ENCODE measurements at regions not wholly inside any gene's neighbourhood (a gene's known extent, or its start where the extent isn't known, plus 50 kb on each side); places are given as distances from the start of the nearest gene placed in this dataset.

DNA sequence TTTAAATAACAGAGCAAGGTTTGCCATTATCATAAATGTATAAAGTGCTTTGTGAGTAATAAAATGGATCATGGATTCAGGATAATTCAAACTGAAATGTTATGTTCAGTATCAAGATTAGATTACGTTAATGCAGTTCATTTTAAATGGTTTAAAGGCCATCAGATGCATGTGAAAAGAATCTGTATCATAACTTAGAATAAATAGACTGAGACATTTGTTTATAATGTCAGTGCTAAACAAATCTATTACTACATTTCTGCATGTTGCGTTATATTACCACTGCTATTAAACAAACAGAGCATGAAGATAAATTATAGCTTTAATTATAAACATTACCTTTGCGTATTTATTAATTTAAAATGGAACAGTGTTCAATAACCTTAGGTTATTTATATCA is 160.2 kb downstream of the TOX3 start:
- Histone ChIP-seq H3K36me3 (ENCODE audit: control insufficient read depth in 4 of 4, insufficient read depth in 4 of 4, low read length in 3 of 4) (no peaks in the 10 kb centered on the region), H3K4me3 (ENCODE audit: control insufficient read depth in 1 of 7, extremely low read depth in 1 of 7, insufficient read depth in 4 of 7, low read depth in 2 of 7, low read length in 6 of 7) (no peak overlapping the region), H3K27ac (ENCODE audit: insufficient read depth in 1 of 2, low read depth in 1 of 2, low read length in 2 of 2, poor library complexity in 1 of 2, severe bottlenecking in 2 of 2) (no peak overlapping the region), H3K9me3 (ENCODE audit: control extremely low read depth in 1 of 5, control insufficient read depth in 4 of 5, insufficient read depth in 2 of 5, low read depth in 1 of 5, low read length in 4 of 5) (no peaks in the 10 kb centered on the region), H3K4me1 (ENCODE audit: control extremely low read depth in 1 of 4, control insufficient read depth in 4 of 4, insufficient read depth in 4 of 4, low read length in 3 of 4) (no peaks in the 10 kb centered on the region), H3K27me3 (replicated peaks in 2 of 5; ENCODE audit: control insufficient read depth in 4 of 5, insufficient read depth in 5 of 5, low read length in 4 of 5) (no peaks in the 10 kb centered on the region)
- no CpG with 5 or more reads among the region's 3 CpGs for WGBS (ENCODE audit: insufficient coverage)
- DNase-seq, result no peak
- ChIA-PET POLR2A (no interaction called here), CTCF (no interaction called here)

DNA sequence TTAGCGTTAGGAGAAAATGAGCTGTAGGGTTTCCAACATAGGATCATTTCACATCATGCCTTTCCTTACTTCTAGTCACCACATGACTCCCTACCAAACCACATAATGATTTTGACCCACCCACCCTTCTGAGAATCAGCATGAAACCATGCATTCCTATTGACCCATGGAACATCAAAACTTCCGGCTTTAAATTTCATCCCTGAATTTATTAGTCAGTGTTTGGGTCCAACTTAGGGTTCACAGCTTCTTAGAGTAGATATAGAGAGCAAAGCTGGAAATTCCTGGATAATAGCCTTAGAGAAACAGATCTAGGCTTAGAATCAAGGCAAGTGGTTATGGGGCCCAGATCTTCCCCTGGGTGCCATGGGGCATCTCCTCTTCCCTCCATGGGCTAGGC is 162.6 kb downstream of the TOX3 start:
- H3K4me1 ChIP-seq (ENCODE audit: control extremely low read depth in 1 of 4, control insufficient read depth in 4 of 4, insufficient read depth in 4 of 4, low read length in 3 of 4), result no peaks in the 10 kb centered on the region
- 100% methylated on average over 2 of the region's 2 CpGs for WGBS (ENCODE audit: insufficient coverage)
- POLR2A ChIA-PET, result no interaction called here
- no peaks in the 10 kb centered on the region for H3K36me3 ChIP-seq (ENCODE audit: control insufficient read depth in 4 of 4, insufficient read depth in 4 of 4, low read length in 3 of 4)
- no peaks in the 10 kb centered on the region for H3K9me3 ChIP-seq (ENCODE audit: control extremely low read depth in 1 of 5, control insufficient read depth in 4 of 5, insufficient read depth in 2 of 5, low read depth in 1 of 5, low read length in 4 of 5)
- no peak for DNase-seq
- no peak overlapping the region for H3K4me3 ChIP-seq (ENCODE audit: control insufficient read depth in 1 of 7, extremely low read depth in 1 of 7, insufficient read depth in 4 of 7, low read depth in 2 of 7, low read length in 6 of 7)
- CTCF ChIA-PET, result no interaction called here
- H3K27ac ChIP-seq (ENCODE audit: insufficient read depth in 1 of 2, low read depth in 1 of 2, low read length in 2 of 2, poor library complexity in 1 of 2, severe bottlenecking in 2 of 2), result no peak overlapping the region
- H3K27me3 ChIP-seq (replicated peaks in 2 of 5; ENCODE audit: control insufficient read depth in 4 of 5, insufficient read depth in 5 of 5, low read length in 4 of 5), result no peaks in the 10 kb centered on the region

DNA sequence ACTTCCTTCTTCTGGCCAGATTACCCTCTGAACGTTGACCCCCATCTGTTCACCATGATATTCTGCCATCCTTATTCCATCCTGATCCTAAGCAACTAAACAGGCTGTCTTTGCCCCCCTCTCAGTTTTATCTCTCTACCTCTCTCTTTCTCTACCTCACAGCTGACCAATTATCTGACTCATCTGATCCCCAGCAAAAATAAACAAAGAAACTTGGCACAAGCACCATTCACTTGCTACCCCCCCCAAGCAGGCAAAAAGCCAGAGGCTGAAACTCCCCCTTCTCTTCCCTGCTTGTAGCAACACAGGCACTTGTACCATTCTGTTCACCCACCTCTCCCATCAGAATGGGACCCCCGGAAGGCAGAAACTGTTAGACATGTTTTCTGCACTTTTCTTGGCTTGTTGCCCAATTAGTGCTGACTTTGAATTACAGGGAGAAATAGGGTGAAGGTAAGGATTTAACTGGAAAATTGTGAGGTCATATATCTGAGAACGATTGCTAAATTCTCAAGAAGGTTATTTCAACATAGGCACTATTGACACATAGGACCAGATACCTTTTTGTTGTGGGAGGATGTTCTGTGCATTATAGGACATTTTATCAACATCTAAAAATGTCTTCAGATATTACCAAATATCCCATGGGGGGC is 163.2 kb downstream of the TOX3 start:
- POLR2A ChIA-PET, result no interaction called here
- WGBS (ENCODE audit: insufficient coverage), result 25% methylated on average over 1 of the region's 3 CpGs

DNA sequence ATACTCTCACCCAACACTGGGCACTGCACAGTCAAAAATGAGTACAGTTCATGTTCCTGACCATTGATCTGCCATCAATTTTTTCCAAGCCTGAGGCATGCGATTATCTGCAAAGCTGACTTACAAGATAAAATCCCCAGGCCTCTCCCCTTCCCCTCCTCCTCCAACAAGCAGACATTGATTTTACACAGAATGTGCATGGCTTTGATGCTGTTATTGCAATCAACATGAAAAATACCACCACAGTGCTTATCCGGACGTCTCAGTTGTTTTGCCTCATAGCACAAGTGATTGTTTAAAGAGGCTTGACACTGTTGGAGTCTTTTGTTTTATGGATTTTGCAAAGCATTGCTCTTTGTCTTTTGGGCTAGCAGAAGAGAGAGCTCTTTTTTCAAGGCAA is 163.8 kb downstream of the TOX3 start:
- no peak for DNase-seq
- Histone ChIP-seq H3K27ac (ENCODE audit: insufficient read depth in 1 of 2, low read depth in 1 of 2, low read length in 2 of 2, poor library complexity in 1 of 2, severe bottlenecking in 2 of 2) (no peak overlapping the region), H3K36me3 (ENCODE audit: control insufficient read depth in 4 of 4, insufficient read depth in 4 of 4, low read length in 3 of 4) (no peaks in the 10 kb centered on the region), H3K27me3 (replicated peaks in 2 of 5; ENCODE audit: control insufficient read depth in 4 of 5, insufficient read depth in 5 of 5, low read length in 4 of 5) (no peaks in the 10 kb centered on the region), H3K4me3 (ENCODE audit: control insufficient read depth in 1 of 7, extremely low read depth in 1 of 7, insufficient read depth in 4 of 7, low read depth in 2 of 7, low read length in 6 of 7) (no peak overlapping the region), H3K9me3 (ENCODE audit: control extremely low read depth in 1 of 5, control insufficient read depth in 4 of 5, insufficient read depth in 2 of 5, low read depth in 1 of 5, low read length in 4 of 5) (no peaks in the 10 kb centered on the region), H3K4me1 (ENCODE audit: control extremely low read depth in 1 of 4, control insufficient read depth in 4 of 4, insufficient read depth in 4 of 4, low read length in 3 of 4) (no peaks in the 10 kb centered on the region)
- ChIA-PET POLR2A (no interaction called here), CTCF (no interaction called here)
- WGBS (ENCODE audit: insufficient coverage), result 75% methylated on average over 2 of the region's 3 CpGs

More for the DNA sequence above, 163.2 kb downstream of the TOX3 start:
- no peaks in the 10 kb centered on the region for H3K27me3 ChIP-seq (replicated peaks in 2 of 5; ENCODE audit: control insufficient read depth in 4 of 5, insufficient read depth in 5 of 5, low read length in 4 of 5)
- no peaks in the 10 kb centered on the region for H3K4me1 ChIP-seq (ENCODE audit: control extremely low read depth in 1 of 4, control insufficient read depth in 4 of 4, insufficient read depth in 4 of 4, low read length in 3 of 4)
- no peak overlapping the region for H3K27ac ChIP-seq (ENCODE audit: insufficient read depth in 1 of 2, low read depth in 1 of 2, low read length in 2 of 2, poor library complexity in 1 of 2, severe bottlenecking in 2 of 2)
- H3K36me3 ChIP-seq (ENCODE audit: control insufficient read depth in 4 of 4, insufficient read depth in 4 of 4, low read length in 3 of 4), result no peaks in the 10 kb centered on the region
- CTCF ChIA-PET, result no interaction called here
- no peaks in the 10 kb centered on the region for H3K9me3 ChIP-seq (ENCODE audit: control extremely low read depth in 1 of 5, control insufficient read depth in 4 of 5, insufficient read depth in 2 of 5, low read depth in 1 of 5, low read length in 4 of 5)
- H3K4me3 ChIP-seq (ENCODE audit: control insufficient read depth in 1 of 7, extremely low read depth in 1 of 7, insufficient read depth in 4 of 7, low read depth in 2 of 7, low read length in 6 of 7), result no peak overlapping the region
- DNase-seq, result no peak

DNA sequence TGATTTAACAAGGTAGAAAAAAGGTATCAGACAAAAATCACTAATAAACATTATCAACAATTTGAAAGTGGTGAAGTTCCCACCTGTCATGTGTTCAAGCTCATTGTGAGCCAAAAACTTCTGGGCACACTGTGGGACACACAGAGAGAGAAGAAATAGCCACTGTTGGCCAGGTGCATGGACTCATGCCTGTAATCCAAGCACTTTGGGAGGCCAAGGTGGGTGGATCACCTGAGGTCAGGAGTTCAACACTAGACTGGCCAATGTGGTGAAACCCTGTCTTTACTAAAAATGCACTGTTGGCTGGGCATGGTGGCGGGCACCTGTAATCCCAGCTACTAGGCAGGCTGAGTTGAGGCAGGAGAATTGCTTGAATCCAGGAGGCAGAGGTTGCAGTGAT is 167.4 kb downstream of the TOX3 start:
- whole genome bisulfite sequencing (ENCODE audit: insufficient coverage), result no CpG with 5 or more reads among the region's 1 CpG
- CTCF ChIA-PET, result no interaction called here
- no peaks in the 10 kb centered on the region for H3K9me3 ChIP-seq (ENCODE audit: control extremely low read depth in 1 of 5, control insufficient read depth in 4 of 5, insufficient read depth in 2 of 5, low read depth in 1 of 5, low read length in 4 of 5)
- H3K27me3 ChIP-seq (replicated peaks in 2 of 5; ENCODE audit: control insufficient read depth in 4 of 5, insufficient read depth in 5 of 5, low read length in 4 of 5), result no peaks in the 10 kb centered on the region
- POLR2A ChIA-PET, result no interaction called here
- no peak overlapping the region for H3K27ac ChIP-seq (ENCODE audit: insufficient read depth in 1 of 2, low read depth in 1 of 2, low read length in 2 of 2, poor library complexity in 1 of 2, severe bottlenecking in 2 of 2)
- no peak overlapping the region for H3K4me3 ChIP-seq (ENCODE audit: control insufficient read depth in 1 of 7, extremely low read depth in 1 of 7, insufficient read depth in 4 of 7, low read depth in 2 of 7, low read length in 6 of 7)
- no peaks in the 10 kb centered on the region for H3K4me1 ChIP-seq (ENCODE audit: control extremely low read depth in 1 of 4, control insufficient read depth in 4 of 4, insufficient read depth in 4 of 4, low read length in 3 of 4)
- no peaks in the 10 kb centered on the region for H3K36me3 ChIP-seq (ENCODE audit: control insufficient read depth in 4 of 4, insufficient read depth in 4 of 4, low read length in 3 of 4)
- no peak for DNase-seq

DNA sequence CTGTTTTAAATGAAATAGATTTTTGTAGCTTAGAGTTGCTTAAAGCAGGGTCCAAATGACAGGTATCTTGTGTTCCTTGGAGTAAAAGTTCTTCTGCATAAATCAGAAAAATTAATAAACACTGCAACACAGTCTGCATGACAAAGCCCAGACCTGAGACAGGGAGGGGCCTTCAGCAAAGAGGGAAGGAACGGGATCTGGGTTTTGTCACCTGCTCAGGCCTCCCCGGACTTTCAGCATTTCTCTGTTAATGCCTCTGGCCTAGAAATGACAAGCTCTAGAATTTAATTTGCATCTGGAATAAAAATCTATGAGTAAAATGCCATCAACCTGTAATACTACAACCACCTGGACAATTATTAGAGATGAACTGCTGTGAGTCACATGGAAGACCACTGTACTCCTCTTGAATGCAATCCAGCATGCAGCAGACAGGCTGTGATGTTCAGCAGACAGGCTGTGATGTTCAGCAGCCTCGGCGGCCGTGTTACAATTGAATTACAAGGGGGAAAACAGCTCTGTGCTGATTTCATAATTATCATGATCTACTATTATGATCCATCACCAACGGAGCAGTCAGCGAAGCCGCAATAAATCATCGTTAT is 170.2 kb downstream of the TOX3 start:
- POLR2A ChIA-PET, result no interaction called here
- no peaks in the 10 kb centered on the region for H3K36me3 ChIP-seq (ENCODE audit: control insufficient read depth in 4 of 4, insufficient read depth in 4 of 4, low read length in 3 of 4)
- no peak overlapping the region for H3K27ac ChIP-seq (ENCODE audit: insufficient read depth in 1 of 2, low read depth in 1 of 2, low read length in 2 of 2, poor library complexity in 1 of 2, severe bottlenecking in 2 of 2)
- CTCF ChIA-PET, result no interaction called here
- H3K4me3 ChIP-seq (ENCODE audit: control insufficient read depth in 1 of 7, extremely low read depth in 1 of 7, insufficient read depth in 4 of 7, low read depth in 2 of 7, low read length in 6 of 7), result no peak overlapping the region
- peaks cover 0 to 1% (median 0%) of the 10 kb centered on the region in 5 experiments for H3K9me3 ChIP-seq (ENCODE audit: control extremely low read depth in 1 of 5, control insufficient read depth in 4 of 5, insufficient read depth in 2 of 5, low read depth in 1 of 5, low read length in 4 of 5)
- no peaks in the 10 kb centered on the region for H3K27me3 ChIP-seq (replicated peaks in 2 of 5; ENCODE audit: control insufficient read depth in 4 of 5, insufficient read depth in 5 of 5, low read length in 4 of 5)
- H3K4me1 ChIP-seq (ENCODE audit: control extremely low read depth in 1 of 4, control insufficient read depth in 4 of 4, insufficient read depth in 4 of 4, low read length in 3 of 4), result no peaks in the 10 kb centered on the region
- no peak for DNase-seq
- 100% methylated on average over 3 of the region's 9 CpGs for WGBS (ENCODE audit: insufficient coverage)

DNA sequence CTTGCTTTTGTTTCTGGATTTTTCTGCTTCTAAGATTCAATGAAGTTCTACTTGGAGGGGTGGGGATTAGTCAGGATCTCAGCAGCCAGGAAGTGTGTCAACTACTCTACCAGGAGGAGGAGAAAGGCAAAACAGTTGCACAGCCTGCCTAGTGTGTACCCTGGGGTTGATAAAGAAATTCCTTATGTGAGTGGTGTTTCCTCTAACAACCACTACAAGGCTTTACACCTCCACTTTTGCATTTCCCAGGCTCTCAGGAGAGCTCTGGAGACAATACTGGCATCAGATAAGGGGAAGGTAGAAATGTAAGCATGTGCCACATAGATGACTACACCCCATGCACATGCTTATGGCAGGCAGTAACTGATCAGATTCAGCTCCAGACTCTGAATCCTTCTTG is 174.6 kb downstream of the TOX3 start:
- Histone ChIP-seq H3K27me3 (replicated peaks in 2 of 5; ENCODE audit: control insufficient read depth in 4 of 5, insufficient read depth in 5 of 5, low read length in 4 of 5) (no peaks in the 10 kb centered on the region), H3K27ac (ENCODE audit: insufficient read depth in 1 of 2, low read depth in 1 of 2, low read length in 2 of 2, poor library complexity in 1 of 2, severe bottlenecking in 2 of 2) (no peak overlapping the region), H3K9me3 (ENCODE audit: control extremely low read depth in 1 of 5, control insufficient read depth in 4 of 5, insufficient read depth in 2 of 5, low read depth in 1 of 5, low read length in 4 of 5) (peaks cover 0 to 1% (median 0%) of the 10 kb centered on the region in 5 experiments), H3K4me3 (ENCODE audit: control insufficient read depth in 1 of 7, extremely low read depth in 1 of 7, insufficient read depth in 4 of 7, low read depth in 2 of 7, low read length in 6 of 7) (no peak overlapping the region), H3K4me1 (ENCODE audit: control extremely low read depth in 1 of 4, control insufficient read depth in 4 of 4, insufficient read depth in 4 of 4, low read length in 3 of 4) (no peaks in the 10 kb centered on the region), H3K36me3 (ENCODE audit: control insufficient read depth in 4 of 4, insufficient read depth in 4 of 4, low read length in 3 of 4) (no peaks in the 10 kb centered on the region)
- ChIA-PET CTCF (no interaction called here), POLR2A (no interaction called here)
- DNase-seq, result no peak

All from common myeloid progenitor, CD34-positive (primary cell).